Fibroblast of lung (primary cell): ENCODE measurements at regions not wholly inside any gene's neighbourhood (a gene's known extent, or its start where the extent isn't known, plus 50 kb on each side); places are given as distances from the start of the nearest gene placed in this dataset.

Source experiments
- EZH2 ChIP-seq: IDR thresholded peaks from 2 replicates; pipeline ENCODE4 v1.5.1; 2012; ENCODE audit warnings: low read length, control low read depth, mild to moderate bottlenecking; ENCODE audit errors: missing control alignments
- TF ChIP-seq, protein P1 (sequence below), 2 donors: IDR thresholded peaks in 1 of 2; conservative IDR thresholded peaks in 1 of 2; 1 replicate in 1 of 2; 2 replicates in 1 of 2; pipeline ENCODE4 v1.5.1; 2011 to 2012; ENCODE audit warnings: low read length in 2 of 2, control low read depth in 1 of 2, inconsistent platforms in 1 of 2, low read depth in 1 of 2, mild to moderate bottlenecking in 1 of 2

DNA sequence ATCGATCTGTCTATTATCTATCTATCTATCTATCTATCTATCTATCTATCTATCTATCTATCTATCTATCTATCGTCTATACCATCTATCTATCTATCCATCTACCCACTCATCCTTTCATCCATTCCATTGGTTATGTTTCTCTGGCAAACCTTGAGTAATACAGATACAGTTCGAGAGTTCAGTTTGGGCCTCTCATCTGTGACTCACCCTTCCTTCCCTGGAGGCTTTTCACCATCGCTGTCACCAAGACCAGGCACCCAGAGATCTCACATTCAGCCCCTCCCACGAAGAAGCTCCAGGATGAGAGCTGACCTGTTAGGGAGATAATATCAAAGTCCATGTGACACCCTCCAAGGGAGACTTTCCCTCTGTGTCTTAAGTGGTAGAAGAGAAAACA lies 164.1 kb upstream of the CELF4 start:
- no peak for TF ChIP-seq EZH2
- TF ChIP-seq, protein P1, sequence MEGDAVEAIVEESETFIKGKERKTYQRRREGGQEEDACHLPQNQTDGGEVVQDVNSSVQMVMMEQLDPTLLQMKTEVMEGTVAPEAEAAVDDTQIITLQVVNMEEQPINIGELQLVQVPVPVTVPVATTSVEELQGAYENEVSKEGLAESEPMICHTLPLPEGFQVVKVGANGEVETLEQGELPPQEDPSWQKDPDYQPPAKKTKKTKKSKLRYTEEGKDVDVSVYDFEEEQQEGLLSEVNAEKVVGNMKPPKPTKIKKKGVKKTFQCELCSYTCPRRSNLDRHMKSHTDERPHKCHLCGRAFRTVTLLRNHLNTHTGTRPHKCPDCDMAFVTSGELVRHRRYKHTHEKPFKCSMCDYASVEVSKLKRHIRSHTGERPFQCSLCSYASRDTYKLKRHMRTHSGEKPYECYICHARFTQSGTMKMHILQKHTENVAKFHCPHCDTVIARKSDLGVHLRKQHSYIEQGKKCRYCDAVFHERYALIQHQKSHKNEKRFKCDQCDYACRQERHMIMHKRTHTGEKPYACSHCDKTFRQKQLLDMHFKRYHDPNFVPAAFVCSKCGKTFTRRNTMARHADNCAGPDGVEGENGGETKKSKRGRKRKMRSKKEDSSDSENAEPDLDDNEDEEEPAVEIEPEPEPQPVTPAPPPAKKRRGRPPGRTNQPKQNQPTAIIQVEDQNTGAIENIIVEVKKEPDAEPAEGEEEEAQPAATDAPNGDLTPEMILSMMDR (conservative IDR thresholded peaks at IDR 0.05 in 1 of 2, IDR thresholded peaks at IDR 0.05 in 1 of 2; ENCODE audit: low read depth in 1 of 2, low read length in 2 of 2), result no peak
